Nucleus accumbens (tissue), 56 donors: ENCODE measurements at regions not wholly inside any gene's neighbourhood (a gene's known extent, or its start where the extent isn't known, plus 50 kb on each side); places are given as distances from the start of the nearest gene placed in this dataset.

Experiments used
- DNase-seq, 56 donors: peaks; one replicate each; lab custom pipeline; 2025; lab: John Stamatoyannopoulos, UW

- DNase-seq: no peak
These were observed 141.1 kb upstream of the SMIM23 start for GRCh38 chr5:171644536-171644935.

DNA sequence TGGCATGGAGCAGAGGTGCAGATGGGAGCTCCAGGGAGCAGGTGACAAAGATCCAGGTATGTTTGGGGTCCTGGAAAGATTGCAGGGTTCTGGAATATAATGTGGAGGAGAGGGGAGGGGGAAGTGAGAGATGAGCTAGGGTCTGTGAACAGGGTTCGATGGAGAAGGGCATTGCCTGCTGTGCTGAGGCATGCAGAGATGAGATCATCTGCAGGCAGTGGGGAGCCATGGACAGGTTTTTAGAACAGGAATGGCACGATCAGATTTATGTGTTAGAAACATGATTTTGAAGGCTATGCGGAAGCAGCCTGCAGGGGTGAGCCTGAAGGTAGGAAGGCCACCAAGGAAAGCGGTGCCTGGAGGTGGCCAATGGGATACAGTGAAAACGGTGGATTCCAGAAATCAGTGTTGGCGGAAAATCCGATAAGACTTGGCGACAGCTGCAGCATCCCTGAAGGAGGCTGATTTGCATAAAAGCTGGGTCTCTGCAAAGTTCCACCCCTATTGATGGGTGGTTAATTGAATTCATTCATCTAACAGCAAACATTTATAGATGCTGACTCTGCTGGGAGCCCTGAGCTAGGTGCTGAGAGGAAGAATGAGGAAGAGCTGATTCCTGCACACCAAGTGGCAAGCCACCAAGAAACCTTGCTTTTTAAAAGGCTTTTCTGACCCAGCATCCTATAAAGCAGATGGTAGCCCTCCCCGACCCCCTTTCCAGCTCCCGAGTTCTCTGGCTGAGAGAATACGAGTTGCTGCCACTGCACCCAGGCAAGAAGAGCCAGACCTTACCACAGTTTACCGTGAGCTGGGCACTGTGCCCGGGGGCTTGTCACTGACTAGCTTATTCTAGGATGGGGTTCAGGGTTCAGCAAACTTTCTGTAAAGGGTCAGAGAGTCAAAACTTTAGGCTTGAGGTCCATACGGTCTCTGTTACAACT, 139.2 kb upstream of the SMIM23 start:
- DNase-seq: no peak

DNA sequence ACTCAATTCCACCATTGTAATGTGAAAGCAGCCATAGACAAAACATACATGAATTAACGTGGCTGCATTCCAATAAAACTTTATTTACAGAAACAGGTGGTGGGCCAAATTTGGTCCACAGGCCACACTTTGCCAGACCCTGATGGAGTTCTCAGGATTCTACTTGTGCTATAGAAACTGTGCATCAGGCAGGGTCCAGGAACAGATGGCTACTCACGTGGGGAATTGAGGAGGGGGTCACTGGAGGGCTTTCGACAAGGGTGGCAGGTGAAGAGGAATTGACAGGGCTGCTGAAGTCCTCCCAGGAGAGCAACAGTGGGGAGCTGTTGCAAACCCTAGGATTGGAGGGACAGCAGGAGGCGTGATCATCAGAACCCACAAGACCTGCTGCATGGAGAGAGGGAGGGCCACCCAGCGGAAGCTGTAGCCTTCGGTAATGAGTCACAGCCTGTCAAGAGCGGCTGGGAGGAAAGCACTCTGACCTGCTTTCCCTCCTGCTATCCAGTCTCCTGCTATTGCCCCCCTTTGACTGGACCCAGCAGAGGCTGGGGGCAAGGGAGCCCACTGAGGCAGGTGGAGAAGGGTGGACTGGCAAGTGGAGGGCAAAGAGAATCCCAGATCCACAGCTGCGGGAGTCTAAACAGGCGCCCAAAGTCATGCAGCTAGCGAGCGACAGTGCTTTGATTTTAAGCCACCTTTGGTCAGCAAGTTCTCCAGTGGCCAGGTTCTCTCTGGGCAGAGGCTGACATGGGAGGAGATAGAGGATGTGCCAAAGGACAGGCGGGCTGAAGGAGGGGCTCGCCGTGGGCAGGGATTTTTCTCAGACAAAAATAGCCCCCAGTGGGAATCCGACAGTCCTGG, 138.3 kb upstream of the SMIM23 start:
- DNase-seq: no peak

GRCh38 chr5:171647904-171648260, 137.7 kb upstream of the SMIM23 start:
- no peak for DNase-seq

DNA sequence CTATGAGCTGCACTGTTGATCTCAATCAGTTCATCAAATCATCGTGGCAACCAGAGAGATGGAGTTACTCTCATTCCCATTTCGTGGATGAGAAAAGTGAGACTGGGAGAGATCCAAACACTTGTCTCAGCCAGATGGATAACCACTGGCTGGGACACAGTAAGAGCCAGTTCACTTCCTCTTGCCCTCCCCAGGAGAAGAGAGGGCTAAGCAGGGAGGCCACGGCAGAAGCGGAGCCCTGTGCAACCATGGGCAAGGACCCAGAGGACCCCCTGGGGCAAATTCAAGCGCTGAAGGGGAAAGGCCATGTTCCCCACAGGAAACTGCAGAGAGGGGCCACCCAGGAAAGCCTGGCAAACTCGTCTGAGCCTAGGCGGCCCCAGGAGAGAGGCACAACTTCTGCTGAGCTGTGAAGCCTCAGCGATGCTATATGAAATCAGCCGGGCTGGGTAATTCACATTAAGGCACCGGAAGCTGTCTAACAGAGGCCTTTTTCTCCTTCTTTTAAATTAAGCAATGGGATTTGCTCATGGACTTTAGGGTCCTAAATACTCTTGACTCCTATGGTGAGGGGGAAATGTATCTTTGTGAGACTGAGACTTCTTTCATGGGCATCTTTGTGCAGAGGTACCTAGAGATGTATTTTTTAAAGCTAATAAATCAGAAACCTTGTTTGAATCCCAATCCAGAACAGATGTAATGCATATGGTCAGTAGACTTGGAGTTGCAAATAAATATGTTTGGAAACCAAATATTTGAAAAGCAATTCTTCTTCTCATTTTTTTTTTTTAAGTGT, 137.1 kb upstream of the SMIM23 start:
- no peak for DNase-seq

GRCh38 chr5:171649075-171649401, 136.6 kb upstream of the SMIM23 start:
- DNase-seq: no peak

GRCh38 chr5:171650597-171650996, 135.0 kb upstream of the SMIM23 start:
- no peak for DNase-seq

DNA sequence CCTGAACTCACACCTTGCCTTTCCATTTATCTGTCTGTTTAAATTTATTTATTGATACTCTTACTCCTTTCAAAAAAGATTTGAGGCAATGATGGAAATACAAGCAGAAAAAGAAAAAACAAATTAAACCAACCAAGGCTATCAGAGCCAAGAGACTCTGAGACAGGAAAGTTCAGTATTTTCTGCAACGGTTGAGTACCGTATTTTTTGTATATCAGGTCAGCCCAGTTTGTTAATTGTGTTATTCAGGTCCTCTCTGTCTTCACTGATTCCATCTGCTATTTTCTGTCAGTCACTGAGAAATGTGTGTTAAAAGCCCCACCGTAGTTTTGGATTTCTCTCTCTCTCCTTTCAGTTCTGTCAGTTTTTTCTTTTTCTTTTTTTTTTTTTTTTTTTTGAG, 134.5 kb upstream of the SMIM23 start:
- no peak for DNase-seq

DNA sequence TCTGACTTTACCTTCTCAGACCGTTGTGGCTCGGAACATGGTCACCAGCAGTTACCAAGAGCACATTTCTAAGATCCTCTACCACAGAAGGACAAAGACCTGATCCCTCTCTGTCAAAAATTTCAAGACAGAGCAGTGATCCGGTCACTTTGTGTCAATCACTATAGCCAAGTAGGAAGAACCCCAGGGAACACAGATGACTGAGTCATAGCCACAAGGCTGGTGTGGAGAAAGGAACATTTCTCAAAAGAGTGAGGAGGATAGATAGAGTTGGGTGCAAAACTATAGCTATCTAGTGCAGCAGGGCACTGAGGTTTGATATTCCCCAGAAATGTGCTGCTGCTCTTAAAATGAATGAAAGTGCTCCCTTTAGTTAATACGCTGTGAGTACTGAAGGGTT, 130.7 kb upstream of the SMIM23 start:
- no peak for DNase-seq

- no peak for DNase-seq
These were observed 128.1 kb upstream of the SMIM23 start for GRCh38 chr5:171657473-171657872.

DNA sequence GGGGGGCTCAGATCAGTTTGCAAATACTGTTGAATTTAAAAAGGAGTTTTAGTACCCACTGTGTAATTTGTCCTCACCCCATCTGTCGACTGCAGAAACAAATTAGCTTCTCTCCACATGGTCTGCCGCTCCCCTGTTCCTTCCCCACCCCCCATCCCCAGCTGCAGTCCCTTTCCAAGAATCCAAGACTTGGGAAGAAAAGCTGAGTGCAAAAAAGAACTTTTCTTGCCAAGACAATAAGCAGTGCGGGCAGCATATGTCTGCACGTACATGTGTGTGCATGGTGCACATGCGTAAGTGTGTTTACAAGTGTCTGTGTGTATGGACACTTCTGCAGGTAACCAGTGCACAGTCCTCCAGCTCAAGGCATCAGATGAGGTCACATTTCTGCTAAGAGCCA, 125.7 kb upstream of the SMIM23 start:
- DNase-seq: no peak

GRCh38 chr5:171660434-171660833, 125.2 kb upstream of the SMIM23 start:
- no peak for DNase-seq

GRCh38 chr5:171661143-171661542, 124.5 kb upstream of the SMIM23 start:
- DNase-seq: no peak

DNA sequence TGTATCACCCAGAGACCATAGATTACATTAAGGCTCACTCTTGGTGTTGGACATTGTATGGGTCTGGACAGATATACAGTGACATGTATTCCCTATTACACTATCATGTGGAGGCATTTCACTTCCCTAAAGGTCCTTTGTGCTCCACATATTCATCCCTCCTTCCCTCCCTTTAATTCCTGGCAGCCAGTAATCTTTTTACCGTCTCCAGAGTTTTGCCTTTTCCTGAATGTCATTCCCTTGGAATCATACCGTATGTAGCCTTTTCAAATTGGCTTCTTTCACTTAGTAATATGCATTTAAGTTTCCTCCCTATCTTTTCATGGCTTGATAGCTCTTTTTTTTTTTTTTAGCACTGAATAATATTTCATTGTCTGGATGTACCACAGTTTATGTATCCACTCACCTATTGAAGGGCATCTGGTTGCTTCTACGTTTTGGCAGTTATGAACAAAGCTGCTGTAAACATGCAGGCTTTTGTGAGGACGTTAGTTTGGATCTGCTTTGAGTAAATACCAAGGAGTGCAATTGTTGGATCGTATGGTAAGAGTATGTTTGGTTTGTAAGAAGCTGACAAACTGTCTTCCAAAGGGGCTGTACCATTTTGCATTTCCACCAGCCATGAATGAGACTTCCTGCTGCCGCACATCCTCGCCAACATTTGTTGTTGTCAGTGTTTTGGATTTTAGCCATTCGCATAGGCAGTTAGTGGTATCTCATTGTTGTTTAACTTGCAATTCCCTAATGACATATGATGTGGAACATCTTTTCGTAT, 122.1 kb upstream of the SMIM23 start:
- no peak for DNase-seq

- DNase-seq: no peak
These were observed 121.1 kb upstream of the SMIM23 start for GRCh38 chr5:171664489-171664888.

DNA sequence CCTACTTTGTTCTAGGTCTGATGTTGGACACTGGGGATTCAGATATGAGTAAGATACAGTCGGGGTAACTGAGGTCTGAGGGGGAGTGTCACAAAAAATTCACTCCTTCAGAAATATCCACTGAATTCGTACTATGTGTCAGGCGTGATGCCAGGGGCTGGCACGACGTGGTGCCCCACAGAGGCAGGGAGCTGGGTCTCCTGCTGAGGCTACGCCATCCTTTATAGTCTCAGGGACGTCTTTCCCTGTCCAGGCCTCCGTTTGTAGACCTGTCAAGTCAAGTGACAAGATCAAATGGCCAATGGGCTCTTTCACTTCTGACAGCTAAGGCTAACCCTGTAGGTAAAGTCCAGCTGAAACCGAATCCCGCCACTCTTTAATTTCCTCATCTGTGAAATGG, 118.8 kb upstream of the SMIM23 start:
- no peak for DNase-seq

DNA sequence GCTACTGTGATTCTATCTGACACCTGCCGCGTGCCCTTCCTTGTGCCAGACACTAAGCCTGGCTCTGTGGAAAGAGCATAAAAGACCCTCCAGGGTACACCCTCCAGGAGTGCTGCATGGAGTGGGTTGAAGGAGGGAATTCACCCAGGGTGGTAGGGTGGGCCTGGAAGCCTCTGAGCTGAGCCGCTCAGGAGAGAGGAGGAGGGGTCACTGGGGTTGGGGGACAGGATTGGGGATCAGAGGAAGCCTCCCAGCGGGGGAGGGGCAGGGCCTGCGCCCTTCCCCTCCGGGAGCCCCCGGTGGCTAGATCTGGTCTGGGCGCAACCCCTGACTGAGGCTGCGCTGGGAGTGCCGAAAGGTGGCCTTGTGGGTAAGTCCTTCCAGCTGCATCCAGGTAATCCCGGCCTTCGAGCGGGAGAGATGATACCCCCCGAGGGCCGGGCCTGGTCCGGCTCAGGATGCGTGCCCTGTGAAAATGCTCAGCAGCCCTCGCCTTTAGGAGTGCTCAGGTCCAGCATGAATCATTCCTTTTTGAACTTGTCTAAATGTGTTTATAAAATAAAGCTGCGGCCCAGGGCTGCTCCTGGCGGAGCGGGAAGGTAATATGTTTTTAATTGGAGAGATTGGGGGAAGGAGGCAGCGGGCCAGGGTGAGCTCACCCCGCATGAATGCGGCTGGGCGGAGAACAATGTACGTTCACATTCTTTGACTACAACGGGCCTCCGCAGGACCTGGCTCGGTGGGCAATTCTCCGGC, 118.1 kb upstream of the SMIM23 start:
- DNase-seq: no peak

DNA sequence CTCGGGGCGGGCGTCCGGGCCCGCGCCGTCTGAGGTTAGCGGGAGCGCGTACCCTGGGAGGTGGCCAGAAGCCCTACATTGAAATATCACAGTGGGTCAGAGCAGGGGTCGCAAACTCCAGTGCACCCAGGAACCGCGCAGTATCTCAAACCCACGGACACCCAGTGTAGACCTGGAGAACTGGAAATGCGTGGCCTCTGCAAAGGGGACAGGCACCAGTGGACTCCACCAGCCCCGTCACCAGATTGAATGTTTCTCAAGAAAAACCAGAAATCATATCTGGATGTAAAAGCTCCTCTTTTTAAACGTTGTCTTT, 117.6 kb upstream of the SMIM23 start:
- DNase-seq: no peak

GRCh38 chr5:171669571-171669970, 116.0 kb upstream of the SMIM23 start:
- DNase-seq: no peak

GRCh38 chr5:171672556-171672955, 113.1 kb upstream of the SMIM23 start:
- no peak for DNase-seq
